ENCODE measurements at regions not wholly inside any gene's neighbourhood (a gene's known extent, or its start where the extent isn't known, plus 50 kb on each side); places are given as distances from the start of the nearest gene placed in this dataset.

DNA sequence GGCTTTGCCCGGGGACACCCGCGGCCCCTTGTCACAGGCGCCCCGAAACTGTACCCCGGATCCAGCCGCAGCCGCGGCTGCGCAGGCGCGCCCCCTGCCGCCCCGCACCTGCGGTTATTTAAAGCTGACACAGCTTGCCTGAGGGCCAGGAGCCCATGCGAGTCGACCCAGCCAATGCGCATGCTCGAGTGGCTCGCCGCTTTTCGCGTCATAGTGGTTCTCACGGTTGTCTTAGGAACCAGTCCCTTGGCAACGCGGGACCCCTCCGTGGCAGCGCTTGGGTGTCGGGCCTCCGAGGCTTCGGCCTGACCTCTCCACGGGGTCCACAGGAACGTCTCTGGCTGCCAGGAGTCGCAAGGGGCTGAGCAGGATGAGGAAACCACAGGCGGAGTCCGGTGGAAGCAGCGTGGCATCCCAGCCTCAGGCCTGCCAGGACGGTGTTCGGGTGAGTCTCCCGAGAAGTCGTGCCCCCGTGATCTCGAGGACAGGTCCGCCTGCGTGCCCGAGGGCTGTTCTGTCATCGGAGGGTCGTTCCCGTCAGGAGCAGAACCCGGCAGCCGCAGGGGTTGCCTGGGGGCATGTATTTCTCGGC is 716.9 kb downstream of the KCNJ18 start:
- POLR2A ChIA-PET = no interaction called here
- H3K9me3 Mint-ChIP-seq = peaks cover 12% of the 10 kb centered on the region
- no peaks in the 10 kb centered on the region for H3K27me3 Mint-ChIP-seq
- TF ChIP-seq CTCF (IDR thresholded peaks at IDR 0.05) = no peak
- H3K36me3 Mint-ChIP-seq (ENCODE audit: low read depth) = peaks cover 6% of the 10 kb centered on the region
- CTCF ChIA-PET = no interaction called here
- ATAC-seq (no peak), DNase-seq (no peak)
- no peaks in the 10 kb centered on the region for H3K4me1 Mint-ChIP-seq (ENCODE audit: low read depth)
- H3K27ac Mint-ChIP-seq = no peak overlapping the region
- intact Hi-C loops (cut with micrococcal nuclease) = no loop called here
- H3K4me3 Mint-ChIP-seq = no peak overlapping the region

GRCh38 chr17:22410136-22410535 is 717.8 kb downstream of the KCNJ18 start:
- ATAC-seq (no peak), DNase-seq (no peak)
- Mint-ChIP-seq H3K4me1 (ENCODE audit: low read depth) (no peaks in the 10 kb centered on the region), H3K27ac (no peak overlapping the region), H3K4me3 (no peak overlapping the region), H3K9me3 (peaks cover 12% of the 10 kb centered on the region), H3K27me3 (no peaks in the 10 kb centered on the region), H3K36me3 (ENCODE audit: low read depth) (peaks cover 6% of the 10 kb centered on the region)
- intact Hi-C loops (cut with micrococcal nuclease) = no loop called here
- CTCF ChIA-PET = no interaction called here
- no peak for TF ChIP-seq CTCF (IDR thresholded peaks at IDR 0.05)
- POLR2A ChIA-PET = no interaction called here

DNA sequence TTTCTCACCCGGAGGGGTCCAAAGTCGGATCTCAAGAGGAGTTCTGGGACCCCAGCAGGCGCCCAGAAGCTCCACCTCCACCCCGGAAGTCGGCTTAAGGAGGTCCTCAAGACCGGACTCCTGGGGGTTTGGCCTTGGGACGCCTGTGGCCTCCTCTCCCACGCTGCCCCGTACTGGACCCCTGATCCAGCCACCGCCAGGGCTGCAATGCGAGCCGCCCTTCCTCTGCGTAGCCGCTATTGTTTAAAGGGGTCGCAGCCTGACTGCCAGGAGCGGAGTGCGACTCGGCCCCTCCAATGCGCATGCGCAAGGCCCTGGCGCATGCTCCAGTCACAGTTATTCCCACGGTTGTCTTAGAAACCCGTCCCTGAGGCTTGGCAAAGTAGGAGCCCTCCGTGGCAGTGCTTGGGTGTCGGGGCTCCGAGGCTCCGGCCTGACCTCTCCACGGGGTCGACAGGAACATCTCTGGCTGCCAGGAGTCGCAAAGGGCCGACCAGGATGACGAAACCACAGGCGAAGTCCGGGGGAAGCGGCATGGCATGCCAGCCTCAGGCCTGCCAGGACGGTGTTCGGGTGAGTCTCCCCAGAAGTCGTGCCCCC is 719.0 kb downstream of the KCNJ18 start:
- POLR2A ChIA-PET = no interaction called here
- no peak overlapping the region for H3K27ac Mint-ChIP-seq

GRCh38 chr17:22435231-22435974 is 743.1 kb downstream of the KCNJ18 start:
- POLR2A ChIA-PET = no interaction called here
- no peaks in the 10 kb centered on the region for H3K27me3 Mint-ChIP-seq
- H3K4me1 Mint-ChIP-seq (ENCODE audit: low read depth) = no peaks in the 10 kb centered on the region
- H3K4me3 Mint-ChIP-seq = no peak overlapping the region
- H3K36me3 Mint-ChIP-seq (ENCODE audit: low read depth) = no peaks in the 10 kb centered on the region
- ATAC-seq = no peak
- TF ChIP-seq CTCF (IDR thresholded peaks at IDR 0.05) = no peak
- DNase-seq = no peak
- intact Hi-C loops (cut with micrococcal nuclease) = no loop called here
- CTCF ChIA-PET = no interaction called here
- peaks cover 16% of the 10 kb centered on the region for H3K9me3 Mint-ChIP-seq
- H3K27ac Mint-ChIP-seq = no peak overlapping the region

More for the DNA sequence above, 719.0 kb downstream of the KCNJ18 start:
- H3K4me1 Mint-ChIP-seq (ENCODE audit: low read depth) = no peaks in the 10 kb centered on the region
- TF ChIP-seq CTCF (IDR thresholded peaks at IDR 0.05) = no peak
- peaks cover 14% of the 10 kb centered on the region for H3K9me3 Mint-ChIP-seq
- ATAC-seq (no peak), DNase-seq (no peak)
- peaks cover 6% of the 10 kb centered on the region for H3K36me3 Mint-ChIP-seq (ENCODE audit: low read depth)
- intact Hi-C loops (cut with micrococcal nuclease) = no loop called here
- no peaks in the 10 kb centered on the region for H3K27me3 Mint-ChIP-seq
- no peak overlapping the region for H3K4me3 Mint-ChIP-seq
- CTCF ChIA-PET = no interaction called here

DNA sequence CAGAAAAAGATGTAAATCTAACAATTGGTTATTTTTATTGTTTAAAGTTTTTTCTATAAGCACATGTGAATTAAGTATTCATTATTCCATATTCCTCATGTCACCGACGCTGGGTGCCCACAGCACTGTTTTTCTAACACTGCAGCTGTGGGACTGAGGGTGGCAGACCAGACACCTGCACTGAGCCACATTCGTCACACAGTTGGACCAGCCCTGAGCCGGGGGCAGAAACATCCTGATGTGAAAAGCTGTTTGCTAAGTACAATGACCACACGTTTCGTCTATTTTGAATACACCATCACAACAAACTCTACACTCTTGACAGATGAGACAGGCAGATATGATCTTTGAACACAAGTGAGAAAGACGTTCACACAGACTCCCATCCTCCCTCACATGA is 749.5 kb downstream of the KCNJ18 start:
- ChIA-PET POLR2A (no interaction called here), CTCF (no interaction called here)
- Mint-ChIP-seq H3K9me3 (peaks cover 8% of the 10 kb centered on the region), H3K36me3 (ENCODE audit: low read depth) (no peaks in the 10 kb centered on the region), H3K27me3 (no peaks in the 10 kb centered on the region), H3K27ac (no peak overlapping the region), H3K4me3 (no peak overlapping the region), H3K4me1 (ENCODE audit: low read depth) (no peaks in the 10 kb centered on the region)
- no peak for TF ChIP-seq CTCF (IDR thresholded peaks at IDR 0.05)
- DNase-seq (no peak), ATAC-seq (no peak)
- intact Hi-C loops (cut with micrococcal nuclease) = no loop called here

Measured in activated CD8-positive, alpha-beta T cell treated with anti-CD3 and anti-CD28 coated beads for 36 hours (primary cell).